ENCODE measurements at regions not wholly inside any gene's neighbourhood (a gene's known extent, or its start where the extent isn't known, plus 50 kb on each side); places are given as distances from the start of the nearest gene placed in this dataset.

- TF ChIP-seq ZNF384 (IDR thresholded peaks at IDR 0.05), result no peak
- TF ChIP-seq FOXM1 (IDR thresholded peaks at IDR 0.05; ENCODE audit: borderline replicate concordance), result no peak
- no peak for TF ChIP-seq FOXK2 (IDR thresholded peaks at IDR 0.05)
- TF ChIP-seq ELF4 (IDR thresholded peaks at IDR 0.05), result no peak
- no peak for TF ChIP-seq TARDBP (IDR thresholded peaks at IDR 0.05)
- no peak for TF ChIP-seq HDGF (IDR thresholded peaks at IDR 0.05; ENCODE audit: borderline replicate concordance)
- no peak for TF ChIP-seq NFRKB (IDR thresholded peaks at IDR 0.05)
- TF ChIP-seq SP1 (IDR thresholded peaks at IDR 0.05), result no peak
- TF ChIP-seq BHLHE40 (IDR thresholded peaks at IDR 0.05; ENCODE audit: borderline replicate concordance), result no peak
Observed at GRCh38 chr13:44184740-44185139, 188.9 kb upstream of the SERP2 start.
